Inflammatory macrophage (primary cell): ENCODE measurements at regions not wholly inside any gene's neighbourhood (a gene's known extent, or its start where the extent isn't known, plus 50 kb on each side); places are given as distances from the start of the nearest gene placed in this dataset.
"Not testable (repeated sequence)": the region's sequence is repeated elsewhere in the genome, so short reads cannot be mapped to it uniquely, and the experiment has no call there.

Experiments used
- DNase-seq, 2 donors: peaks; one replicate each; pipeline ENCODE4 v3.0.0-alpha.2; 2020 to 2022

GRCh38 chr5:159655757-159656409 lies 260.4 kb upstream of the ADRA1B start:
- no peak for DNase-seq

- DNase-seq: no peak
Measured at GRCh38 chr5:159657298-159657697, 259.0 kb upstream of the ADRA1B start.

- DNase-seq: no peak
Measured at GRCh38 chr5:159657771-159658170, 258.5 kb upstream of the ADRA1B start.

DNA sequence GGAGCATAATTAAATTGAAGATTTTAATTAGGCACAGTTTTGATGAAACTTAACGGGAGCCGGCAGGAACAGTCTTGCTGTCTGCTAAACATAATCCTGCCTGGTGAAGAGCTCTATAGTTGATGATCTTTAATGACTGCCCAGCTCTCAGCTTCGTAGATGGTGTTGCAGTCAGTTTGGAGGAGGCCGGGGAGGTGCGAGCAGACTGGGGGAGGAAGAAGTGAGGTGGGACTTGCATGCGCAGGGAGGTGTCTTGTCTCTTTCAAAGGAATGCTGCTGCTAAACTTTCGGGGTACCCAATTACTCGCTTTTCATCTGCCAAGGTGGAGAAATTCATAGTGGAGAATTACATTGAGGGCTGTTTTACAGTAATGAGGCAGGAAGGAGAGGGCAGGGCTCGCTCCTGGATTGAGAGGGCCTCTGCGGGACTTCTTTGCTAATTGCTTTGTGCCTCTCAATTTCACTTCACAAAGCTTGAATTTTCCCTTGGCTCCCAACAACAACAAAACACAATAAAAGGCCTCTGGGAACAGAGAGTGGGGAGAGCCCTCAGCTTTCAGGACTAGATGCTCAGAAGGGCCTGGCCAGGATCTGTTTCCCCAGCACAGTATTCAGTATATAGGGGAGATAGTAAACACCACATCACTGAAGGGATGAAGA lies 257.9 kb upstream of the ADRA1B start:
- no peak for DNase-seq

DNA sequence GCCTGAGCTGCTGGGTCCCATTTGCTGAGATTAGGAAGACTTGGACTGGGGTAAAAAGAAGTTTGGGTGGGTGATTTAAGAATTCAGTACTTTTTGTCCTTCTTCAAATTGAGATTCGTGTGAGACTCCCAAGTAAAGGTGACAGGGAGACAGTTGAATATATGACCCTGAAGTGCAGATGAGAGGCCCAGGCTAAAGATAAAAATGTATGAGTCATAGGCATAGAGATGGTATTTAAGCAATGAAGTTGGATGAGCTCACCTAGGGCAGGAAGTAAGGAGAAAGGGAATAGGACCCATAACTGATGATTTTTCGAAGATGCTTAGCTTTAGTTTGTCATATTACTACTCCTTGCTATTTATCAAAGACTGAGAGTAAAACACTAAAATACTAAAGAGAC lies 255.9 kb upstream of the ADRA1B start:
- DNase-seq: no peak

DNA sequence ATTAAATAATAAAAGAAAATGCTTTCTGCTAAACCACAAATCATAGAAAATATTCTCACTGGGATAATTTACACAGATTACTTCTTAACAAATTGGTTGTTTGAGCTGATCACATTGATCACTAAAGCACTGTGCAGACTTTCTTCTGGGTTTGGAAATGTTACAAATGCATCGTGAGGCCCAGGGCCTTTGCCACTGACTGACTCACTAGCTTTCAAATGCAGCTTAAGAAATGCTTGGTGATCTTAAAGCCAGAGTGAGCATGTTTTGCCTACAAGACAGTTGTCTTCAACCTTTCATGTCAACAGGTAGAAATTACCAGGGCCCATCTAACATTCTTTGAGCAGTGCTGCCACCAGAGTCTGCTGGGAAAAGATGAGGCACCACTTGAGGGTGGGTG lies 252.3 kb upstream of the ADRA1B start:
- no peak for DNase-seq

- no peak for DNase-seq
Measured at GRCh38 chr5:159667286-159667685, 249.0 kb upstream of the ADRA1B start.

DNA sequence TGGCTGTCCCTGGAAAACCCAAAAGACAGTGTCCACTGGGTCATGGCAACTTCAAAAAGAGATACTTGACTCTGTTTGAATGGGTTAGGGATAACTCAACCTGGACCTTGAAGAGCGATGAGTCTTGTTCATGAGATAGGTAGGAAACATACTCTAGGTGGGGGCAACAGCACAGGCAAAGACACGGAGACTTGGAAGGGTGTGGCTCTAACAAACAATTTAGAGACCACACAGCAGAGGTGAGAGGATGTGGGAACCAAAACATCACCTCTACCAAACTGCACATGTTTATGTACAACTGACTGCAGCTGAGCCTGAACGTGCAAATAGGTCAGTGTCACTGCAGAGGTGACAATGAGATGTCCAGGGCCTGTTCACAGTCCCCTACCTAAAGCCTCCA lies 247.7 kb upstream of the ADRA1B start:
- DNase-seq: no peak

DNA sequence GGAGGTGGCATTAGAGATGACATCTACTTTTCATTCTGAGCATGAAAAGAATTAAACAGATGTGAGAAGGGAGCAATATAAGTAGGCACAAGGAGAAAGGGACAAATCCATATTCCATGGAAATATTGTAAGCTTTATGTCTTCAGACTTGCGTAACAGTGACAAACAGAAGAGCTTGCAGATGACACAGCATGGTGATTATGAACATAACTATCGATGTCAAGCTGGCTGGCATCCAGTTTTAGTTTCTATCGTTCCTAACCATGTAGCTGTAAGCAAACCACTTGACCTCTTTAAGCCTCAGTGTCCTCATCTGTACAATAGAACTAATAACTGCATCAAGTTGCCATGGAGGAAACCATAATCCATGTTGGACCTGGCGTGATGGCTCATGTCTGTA lies 246.7 kb upstream of the ADRA1B start:
- DNase-seq: no peak

- peak; percentile 35 to 43 for DNase-seq
Measured at GRCh38 chr5:159671886-159672285, 244.4 kb upstream of the ADRA1B start.

DNA sequence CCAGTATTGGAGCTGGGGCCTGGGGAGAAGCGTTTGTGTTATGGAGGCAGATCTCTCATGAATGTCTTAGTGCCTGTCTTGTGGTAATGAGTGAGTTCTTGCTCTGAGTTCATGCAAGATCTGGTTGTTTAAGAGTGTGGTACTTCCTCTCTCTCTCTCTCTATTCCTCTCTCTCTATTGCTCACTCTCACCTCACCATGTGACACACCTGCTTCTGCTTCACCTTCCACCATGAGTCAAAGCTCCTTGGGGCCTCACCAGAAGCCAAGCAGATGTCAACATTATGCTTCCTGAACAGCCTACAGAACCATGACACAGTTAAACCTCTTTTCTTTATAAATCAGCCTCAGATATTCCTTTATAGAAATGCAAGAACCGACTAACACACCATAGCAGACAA lies 242.7 kb upstream of the ADRA1B start:
- DNase-seq: no peak

- no peak for DNase-seq
Measured at GRCh38 chr5:159678657-159679392, 237.5 kb upstream of the ADRA1B start.

GRCh38 chr5:159680095-159680494 lies 236.2 kb upstream of the ADRA1B start:
- DNase-seq: no peak

DNA sequence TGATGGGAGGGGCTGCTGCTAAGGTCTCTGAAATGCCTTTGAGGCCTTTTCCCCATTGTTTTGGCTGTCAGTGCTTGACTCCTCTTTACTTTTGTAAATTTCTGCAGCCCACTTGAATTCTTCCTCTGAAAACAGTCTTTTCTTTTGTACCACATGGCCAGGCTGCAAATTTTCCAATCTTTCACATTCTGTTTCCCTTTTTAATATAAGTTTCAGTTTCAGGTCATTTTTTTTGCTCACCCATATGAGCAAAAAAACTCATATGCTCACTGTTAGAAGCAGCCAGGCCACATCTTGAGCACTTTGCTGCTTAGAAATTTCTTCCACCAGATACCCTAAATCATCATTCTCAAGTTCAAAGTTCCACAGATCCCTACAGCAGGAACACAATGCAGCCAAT lies 234.6 kb upstream of the ADRA1B start:
- DNase-seq: no peak

DNA sequence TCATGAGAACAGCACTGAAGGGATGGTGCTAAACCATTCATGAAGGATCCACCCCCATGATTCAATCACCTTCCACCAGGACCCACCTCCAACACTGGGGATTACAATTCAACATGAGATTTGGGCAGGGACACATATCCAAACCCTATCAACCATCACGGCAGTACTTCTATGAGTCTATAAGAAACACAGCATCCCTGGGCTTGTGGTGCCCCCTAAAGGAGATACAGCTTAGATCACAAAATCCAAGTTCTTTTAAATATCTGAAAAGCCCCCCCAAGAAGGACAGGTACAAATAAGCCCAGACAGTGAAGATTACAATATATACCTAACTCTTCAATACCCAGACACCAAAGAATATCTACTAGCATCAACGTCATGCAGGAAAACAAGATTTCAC lies 233.7 kb upstream of the ADRA1B start:
- no peak for DNase-seq

- DNase-seq: not testable (repeated sequence)
Measured at GRCh38 chr5:159687892-159688291, 228.4 kb upstream of the ADRA1B start.

GRCh38 chr5:159695741-159696294 lies 220.5 kb upstream of the ADRA1B start:
- DNase-seq: no peak

GRCh38 chr5:159697530-159697929 lies 218.8 kb upstream of the ADRA1B start:
- DNase-seq: no peak

DNA sequence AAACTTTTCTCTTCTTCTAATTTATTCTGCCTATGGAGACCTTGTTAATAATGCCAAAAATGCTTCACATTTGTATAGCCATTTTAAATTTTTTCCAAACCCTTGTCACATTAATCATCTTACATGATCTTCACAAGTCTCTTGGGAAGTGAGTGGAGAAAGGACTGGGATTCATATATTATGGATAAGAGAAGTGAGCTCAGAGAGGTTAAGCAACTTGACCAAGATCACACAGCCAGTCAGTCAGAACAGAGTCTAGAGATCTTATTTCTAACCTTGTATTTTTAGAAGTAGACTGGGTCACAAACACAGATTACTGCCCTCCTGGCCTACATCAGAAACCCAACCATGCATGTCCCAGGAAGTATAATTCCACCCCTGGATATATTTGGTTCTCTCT lies 218.0 kb upstream of the ADRA1B start:
- DNase-seq: no peak

DNA sequence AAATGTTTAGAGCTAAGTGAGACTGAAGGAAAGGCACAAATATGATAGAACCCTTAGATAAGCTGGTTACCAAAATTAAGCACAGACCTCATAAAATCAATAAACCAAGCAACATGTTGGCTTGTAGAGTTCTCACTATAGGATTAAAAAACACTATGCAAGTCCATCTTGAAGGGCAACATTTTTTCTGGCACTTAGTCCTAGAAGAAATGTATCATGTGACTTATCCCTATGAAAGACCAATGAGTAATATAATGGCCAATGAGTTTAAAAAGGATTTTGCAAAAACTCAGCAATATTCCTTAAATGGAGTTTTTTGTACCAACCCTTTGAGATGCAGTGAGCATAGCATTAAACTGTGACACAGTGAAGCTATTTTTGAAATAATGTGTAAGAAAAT lies 216.3 kb upstream of the ADRA1B start:
- DNase-seq: no peak

GRCh38 chr5:159702301-159702700 lies 214.0 kb upstream of the ADRA1B start:
- DNase-seq: no peak

DNA sequence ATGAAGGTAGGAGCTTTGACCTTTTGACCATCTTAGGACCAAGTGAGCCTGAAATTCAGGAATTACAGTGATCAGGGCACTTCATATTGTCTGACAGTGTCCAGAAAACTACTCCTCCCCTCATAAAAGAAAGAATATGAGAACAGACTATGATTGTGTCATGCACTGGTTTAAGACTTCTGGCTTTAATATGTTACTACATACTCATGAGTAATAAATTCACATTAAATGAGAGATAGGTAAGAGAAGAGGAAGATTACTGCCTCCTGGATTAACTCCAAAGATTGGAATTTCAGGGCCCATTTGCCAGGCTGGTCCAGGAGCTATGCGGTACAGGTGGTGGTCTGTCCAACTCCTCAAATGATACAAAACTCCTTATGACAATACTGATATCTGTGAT lies 213.5 kb upstream of the ADRA1B start:
- no peak for DNase-seq

- DNase-seq: no peak
Measured at GRCh38 chr5:159704160-159704559, 212.1 kb upstream of the ADRA1B start.

- no peak for DNase-seq
Measured at GRCh38 chr5:159705948-159706347, 210.3 kb upstream of the ADRA1B start.
